ENCODE measurements at regions not wholly inside any gene's neighbourhood (a gene's known extent, or its start where the extent isn't known, plus 50 kb on each side); places are given as distances from the start of the nearest gene placed in this dataset.

DNA sequence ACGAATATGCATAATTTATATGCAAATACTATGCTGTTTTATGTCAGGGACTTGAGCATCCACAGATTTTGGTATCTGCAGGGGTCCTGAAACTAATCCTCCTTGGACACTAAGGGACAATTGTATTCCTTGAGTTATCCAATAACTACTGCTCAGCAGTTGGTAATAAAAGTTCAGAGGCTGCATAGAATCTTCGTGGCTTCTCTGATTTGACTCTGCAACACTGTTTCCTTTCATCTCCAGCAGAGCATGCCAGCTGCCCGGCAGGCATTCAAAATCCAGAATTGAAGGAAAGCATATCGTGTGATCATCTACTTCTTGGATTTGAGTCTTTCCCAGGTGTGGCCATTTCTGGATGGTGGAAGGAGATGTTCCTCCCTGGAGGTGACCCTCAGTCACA, 64.5 kb upstream of the MRI1 start:
- TF ChIP-seq POLR2AphosphoS5 (IDR thresholded peaks at IDR 0.05): no peak
- TF ChIP-seq, protein P1, sequence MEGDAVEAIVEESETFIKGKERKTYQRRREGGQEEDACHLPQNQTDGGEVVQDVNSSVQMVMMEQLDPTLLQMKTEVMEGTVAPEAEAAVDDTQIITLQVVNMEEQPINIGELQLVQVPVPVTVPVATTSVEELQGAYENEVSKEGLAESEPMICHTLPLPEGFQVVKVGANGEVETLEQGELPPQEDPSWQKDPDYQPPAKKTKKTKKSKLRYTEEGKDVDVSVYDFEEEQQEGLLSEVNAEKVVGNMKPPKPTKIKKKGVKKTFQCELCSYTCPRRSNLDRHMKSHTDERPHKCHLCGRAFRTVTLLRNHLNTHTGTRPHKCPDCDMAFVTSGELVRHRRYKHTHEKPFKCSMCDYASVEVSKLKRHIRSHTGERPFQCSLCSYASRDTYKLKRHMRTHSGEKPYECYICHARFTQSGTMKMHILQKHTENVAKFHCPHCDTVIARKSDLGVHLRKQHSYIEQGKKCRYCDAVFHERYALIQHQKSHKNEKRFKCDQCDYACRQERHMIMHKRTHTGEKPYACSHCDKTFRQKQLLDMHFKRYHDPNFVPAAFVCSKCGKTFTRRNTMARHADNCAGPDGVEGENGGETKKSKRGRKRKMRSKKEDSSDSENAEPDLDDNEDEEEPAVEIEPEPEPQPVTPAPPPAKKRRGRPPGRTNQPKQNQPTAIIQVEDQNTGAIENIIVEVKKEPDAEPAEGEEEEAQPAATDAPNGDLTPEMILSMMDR (IDR thresholded peaks at IDR 0.05): no peak
- no peak for TF ChIP-seq POLR2A (IDR thresholded peaks at IDR 0.05)
- no peaks in the 10 kb centered on the region for H3K4me1 ChIP-seq
- intact Hi-C loops (cut with DNase I; ENCODE audit: low total_unique reads): no loop called here
- H3K27me3 ChIP-seq: peaks cover 0 to 10% of the 10 kb centered on the region in 2 donors
- peaks cover 4 to 5% of the 10 kb centered on the region in 2 donors for H3K9me3 ChIP-seq
- DNase-seq (ENCODE audit: low spot score in 2 of 2): no peak
- H3K36me3 ChIP-seq: no peaks in the 10 kb centered on the region
- H3K4me3 ChIP-seq: no peak overlapping the region
- H3K27ac ChIP-seq: no peak overlapping the region

DNA sequence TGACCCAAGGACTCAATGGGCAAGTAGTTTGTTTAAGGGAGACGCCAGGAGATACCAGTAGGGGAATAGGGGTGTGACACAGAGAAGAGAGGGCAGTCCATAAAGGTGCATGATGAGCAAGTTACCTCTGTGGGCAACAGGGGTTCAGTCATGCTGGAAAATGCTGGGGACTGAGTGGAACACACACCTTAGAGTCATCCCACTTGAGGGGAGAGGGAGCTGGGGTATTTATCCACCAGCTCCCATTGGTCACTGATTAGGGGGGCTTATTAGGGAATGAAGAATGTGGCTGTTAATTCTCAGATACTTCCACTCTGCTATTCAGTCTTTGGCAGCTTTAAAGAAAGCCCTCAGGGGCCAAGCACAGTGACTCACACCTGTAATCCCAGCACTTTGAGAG, 67.5 kb upstream of the MRI1 start:
- H3K4me3 ChIP-seq: no peak overlapping the region
- H3K27ac ChIP-seq: no peak overlapping the region
- DNase-seq (ENCODE audit: low spot score in 2 of 2): no peak
- H3K27me3 ChIP-seq: peaks cover 0 to 10% of the 10 kb centered on the region in 2 donors
- H3K4me1 ChIP-seq: no peaks in the 10 kb centered on the region
- H3K36me3 ChIP-seq: no peaks in the 10 kb centered on the region
- intact Hi-C loops (cut with DNase I; ENCODE audit: low total_unique reads): no loop called here
- no peak for TF ChIP-seq POLR2A (IDR thresholded peaks at IDR 0.05)
- TF ChIP-seq, protein P1 (IDR thresholded peaks at IDR 0.05): no peak
- no peak for TF ChIP-seq POLR2AphosphoS5 (IDR thresholded peaks at IDR 0.05)
- H3K9me3 ChIP-seq: peaks cover 4 to 5% of the 10 kb centered on the region in 2 donors

DNA sequence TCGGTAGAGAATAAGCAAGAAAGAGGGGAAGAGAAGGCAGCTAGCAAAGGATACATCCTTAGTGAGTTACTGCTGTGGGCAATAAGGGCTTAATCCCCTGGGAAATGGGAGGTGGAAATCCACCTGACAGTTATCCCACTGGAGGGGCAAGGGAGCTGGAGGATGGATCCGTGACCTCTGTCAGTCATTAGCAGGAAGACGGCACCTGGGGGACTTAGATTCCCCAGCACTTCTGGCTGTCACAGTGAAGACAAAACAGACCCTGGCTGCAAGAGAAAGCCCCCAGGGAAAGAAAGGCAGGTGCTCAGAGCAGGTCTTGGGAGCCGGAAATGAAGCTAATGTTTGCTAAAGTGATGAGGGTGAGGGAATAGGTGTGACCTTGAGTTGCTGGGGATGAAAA, 70.4 kb upstream of the MRI1 start:
- H3K4me1 ChIP-seq: no peaks in the 10 kb centered on the region
- no peak overlapping the region for H3K27ac ChIP-seq
- H3K36me3 ChIP-seq: no peaks in the 10 kb centered on the region
- H3K27me3 ChIP-seq: no peaks in the 10 kb centered on the region
- no peaks in the 10 kb centered on the region for H3K9me3 ChIP-seq
- intact Hi-C loops (cut with DNase I; ENCODE audit: low total_unique reads): no loop called here
- DNase-seq (ENCODE audit: low spot score in 2 of 2): no peak
- no peak overlapping the region for H3K4me3 ChIP-seq
- no peak for TF ChIP-seq POLR2A (IDR thresholded peaks at IDR 0.05)
- TF ChIP-seq, protein P1 (IDR thresholded peaks at IDR 0.05): no peak
- TF ChIP-seq POLR2AphosphoS5 (IDR thresholded peaks at IDR 0.05): no peak

DNA sequence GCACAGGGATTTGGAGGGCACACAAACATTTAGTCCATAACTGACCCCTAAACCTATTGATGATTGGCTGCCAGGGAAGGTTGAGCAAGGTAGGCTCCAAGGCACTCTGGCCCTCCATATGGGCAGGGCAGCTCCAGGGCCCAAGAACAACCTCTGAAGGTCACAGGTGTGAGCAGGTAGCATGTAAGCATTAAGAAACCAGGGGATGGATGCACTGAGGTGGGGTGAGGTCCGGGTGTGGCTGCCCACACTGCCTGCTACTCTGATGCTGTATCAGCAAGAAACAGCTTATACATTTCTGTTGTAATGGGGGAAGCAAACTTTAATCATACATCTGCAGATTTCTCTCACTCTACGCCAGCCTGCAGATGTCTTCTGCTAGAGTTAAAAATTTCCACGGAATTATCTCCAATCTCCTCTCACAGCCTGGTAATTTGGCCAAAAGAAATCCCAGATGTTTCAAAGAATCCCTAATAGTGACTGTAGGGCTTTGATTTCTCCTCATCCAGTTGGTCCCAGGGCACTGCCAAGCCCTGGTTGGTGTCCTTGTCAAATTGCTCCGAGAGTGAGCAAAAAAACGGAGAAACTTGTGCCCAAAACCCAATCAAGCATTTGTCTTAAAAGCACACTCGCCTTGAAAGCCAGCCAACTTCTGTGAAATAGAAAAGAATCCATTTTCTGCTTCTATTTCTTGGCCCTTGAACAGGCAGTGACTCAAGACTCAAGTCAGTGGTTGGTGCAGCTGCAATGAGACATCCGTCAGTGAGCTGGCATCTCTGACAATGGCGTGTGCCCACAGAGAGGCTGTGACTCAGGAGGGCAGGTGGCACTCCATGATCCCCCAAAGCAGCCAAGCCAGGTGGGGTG, 72.5 kb upstream of the MRI1 start:
- TF ChIP-seq, protein P1 (IDR thresholded peaks at IDR 0.05): no peak
- TF ChIP-seq POLR2A (IDR thresholded peaks at IDR 0.05) (no peak), POLR2AphosphoS5 (IDR thresholded peaks at IDR 0.05) (no peak)
- Histone ChIP-seq H3K4me3 (no peak overlapping the region), H3K27me3 (no peaks in the 10 kb centered on the region), H3K27ac (no peak overlapping the region), H3K9me3 (no peaks in the 10 kb centered on the region), H3K36me3 (no peaks in the 10 kb centered on the region), H3K4me1 (no peaks in the 10 kb centered on the region)
- DNase-seq (ENCODE audit: low spot score in 2 of 2): no peak
- intact Hi-C loops (cut with DNase I; ENCODE audit: low total_unique reads): no loop called here

DNA sequence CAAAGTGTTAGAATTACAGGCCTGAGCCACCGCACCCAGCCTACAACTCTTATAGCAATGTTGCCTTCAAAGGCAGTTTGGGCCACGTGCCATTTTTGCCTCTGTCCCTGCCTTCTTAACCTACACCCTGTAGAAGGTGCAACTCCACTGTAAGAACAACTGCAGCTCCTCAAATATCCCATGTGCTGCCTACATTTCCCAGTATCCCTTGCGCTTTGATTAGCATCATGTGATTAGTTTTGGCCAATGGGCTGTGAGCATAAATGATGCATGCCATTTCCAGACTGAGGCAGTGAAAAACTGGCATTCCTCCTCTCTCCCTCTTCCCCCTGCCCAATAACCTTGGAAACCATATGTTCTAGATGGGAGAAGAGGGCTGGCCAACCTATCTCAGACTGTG, 75.2 kb upstream of the MRI1 start:
- Histone ChIP-seq H3K36me3 (no peaks in the 10 kb centered on the region), H3K27me3 (no peaks in the 10 kb centered on the region), H3K9me3 (no peaks in the 10 kb centered on the region), H3K4me1 (no peaks in the 10 kb centered on the region), H3K27ac (no peak overlapping the region), H3K4me3 (no peak overlapping the region)
- no peak for DNase-seq (ENCODE audit: low spot score in 2 of 2)
- intact Hi-C loops (cut with DNase I; ENCODE audit: low total_unique reads): no loop called here
- TF ChIP-seq POLR2AphosphoS5 (IDR thresholded peaks at IDR 0.05): no peak
- TF ChIP-seq POLR2A (IDR thresholded peaks at IDR 0.05): no peak
- TF ChIP-seq, protein P1 (IDR thresholded peaks at IDR 0.05): no peak
